Hematopoietic multipotent progenitor cell treated with erythropoietin and hydrocortisone succinate and interleukin-3 and kit ligand, for 15 days (in vitro differentiated cells): ENCODE measurements at regions not wholly inside any gene's neighbourhood (a gene's known extent, or its start where the extent isn't known, plus 50 kb on each side); places are given as distances from the start of the nearest gene placed in this dataset.
"Not testable (repeated sequence)": the region's sequence is repeated elsewhere in the genome, so short reads cannot be mapped to it uniquely, and the experiment has no call there.

Source experiments
- DNase-seq: peaks from one replicate; pipeline ENCODE4 v3.0.0-alpha.2; 2015; ENCODE audit warnings: low spot score

DNA sequence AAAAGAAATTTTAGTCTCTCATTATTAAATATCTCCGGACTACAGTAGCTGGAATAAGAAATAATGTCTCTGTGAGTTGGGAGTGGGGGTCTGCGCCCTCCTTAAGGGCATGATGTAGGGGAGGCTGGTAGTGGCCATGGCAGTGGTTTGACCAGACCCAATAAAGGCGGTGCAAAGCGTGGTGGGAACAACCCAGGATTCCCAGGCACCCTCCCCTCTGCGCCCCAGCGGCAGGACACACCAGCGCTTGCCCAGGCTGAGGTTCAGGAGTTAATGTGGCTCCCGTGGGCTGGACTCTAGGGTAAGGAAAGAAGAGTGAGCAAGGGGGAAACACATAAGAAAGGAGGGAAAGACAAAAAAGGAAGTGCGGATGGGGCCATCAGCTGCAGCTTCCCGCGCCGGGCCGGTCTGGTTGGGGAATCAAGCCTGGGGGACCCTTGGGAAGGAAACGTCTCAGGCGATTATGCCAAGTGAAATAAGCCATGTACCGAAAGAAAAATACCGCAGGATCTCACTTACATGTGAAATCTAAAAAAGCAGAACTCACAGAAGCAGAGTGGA, 157.5 kb upstream of the SMIM31 start:
- no peak for DNase-seq

DNA sequence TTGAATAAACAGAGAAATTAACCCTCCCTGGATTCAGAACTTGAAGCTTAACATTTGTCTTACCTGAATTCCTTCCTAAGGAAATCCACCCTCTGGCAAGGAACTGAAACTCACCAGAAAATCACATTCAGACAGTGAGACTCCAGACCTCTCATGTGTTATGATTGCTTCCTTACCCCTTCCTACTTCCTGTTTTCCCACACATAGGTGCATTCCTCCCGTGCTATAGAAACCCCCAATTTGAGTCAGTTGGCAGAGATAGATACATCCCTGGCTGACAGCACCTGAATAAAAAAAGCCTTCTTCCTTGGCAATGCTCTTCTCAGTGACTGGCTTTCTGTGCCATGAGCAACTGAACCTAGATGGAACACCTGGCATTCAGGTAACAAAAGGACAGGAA, 157.0 kb upstream of the SMIM31 start:
- no peak for DNase-seq

DNA sequence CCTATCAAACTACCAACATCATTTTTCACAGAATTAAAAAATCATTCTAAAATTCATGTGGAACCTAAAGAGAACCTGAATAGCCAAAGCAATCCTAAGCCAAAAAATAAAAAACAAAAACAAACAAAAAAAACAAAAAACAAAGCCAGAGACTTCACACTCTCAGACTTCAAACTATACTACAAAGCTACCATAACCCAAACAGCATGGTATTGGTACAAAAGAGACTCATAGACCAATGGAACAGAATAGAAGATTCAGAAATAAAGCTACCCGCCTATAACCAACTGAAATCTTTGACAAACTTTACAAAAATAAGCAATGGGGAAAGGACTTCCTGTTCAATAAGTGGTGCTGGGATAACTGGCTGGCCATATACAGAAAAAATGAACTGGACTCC, 152.3 kb upstream of the SMIM31 start:
- DNase-seq = no peak

DNA sequence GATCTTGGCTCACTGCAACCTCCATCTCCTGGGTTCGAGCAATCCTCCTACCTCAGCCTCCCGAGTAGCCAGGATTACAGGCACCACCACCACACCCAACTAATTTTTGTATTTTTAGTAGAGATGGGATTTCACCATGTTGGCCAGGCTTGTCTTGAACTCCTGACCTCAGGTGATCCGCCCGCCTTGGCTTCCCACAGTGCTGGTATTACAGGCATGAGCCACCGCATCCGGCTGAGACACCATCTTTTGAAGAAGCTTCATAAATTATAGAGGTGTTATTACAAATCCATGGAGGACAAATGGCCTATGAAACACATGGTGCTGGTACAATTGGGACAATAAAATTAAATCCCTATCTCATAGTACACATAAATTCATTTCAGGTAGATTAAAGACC, 148.1 kb upstream of the SMIM31 start:
- not testable (repeated sequence) for DNase-seq

DNA sequence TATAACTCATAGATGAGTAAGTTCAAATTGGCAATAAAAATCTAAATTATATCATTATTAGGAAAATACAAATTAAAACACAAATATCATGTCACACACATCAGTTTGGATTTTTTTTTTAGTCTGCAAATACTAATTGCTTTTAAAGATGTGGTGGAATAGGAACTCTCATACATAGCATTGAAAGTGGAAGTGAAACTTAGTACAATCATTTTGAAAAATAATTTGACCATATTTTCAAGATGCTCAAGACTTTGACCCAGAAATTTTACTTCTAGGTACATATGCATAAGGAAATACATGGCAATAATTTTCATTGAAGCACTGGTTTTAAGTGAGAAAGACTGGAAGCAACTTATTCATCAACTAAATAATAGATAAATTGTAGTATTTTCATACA, 147.5 kb upstream of the SMIM31 start:
- no peak for DNase-seq

DNA sequence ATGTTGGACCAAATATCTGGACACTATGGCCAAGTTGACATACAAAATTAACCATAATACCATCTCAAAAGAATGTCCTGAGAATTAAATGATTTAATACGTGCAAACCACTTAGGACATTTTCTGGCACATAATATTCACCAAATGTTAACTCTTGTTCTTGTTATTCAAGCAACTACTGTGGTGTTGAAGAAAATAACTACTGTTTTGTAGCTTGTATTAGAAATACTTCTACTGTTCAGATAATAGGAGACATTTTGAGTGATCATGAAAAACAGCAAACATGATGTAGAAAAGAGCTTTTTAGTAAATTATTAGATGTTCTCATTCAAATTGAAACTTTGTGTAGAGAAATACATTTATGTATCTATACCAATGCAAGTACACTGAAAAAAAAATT, 140.7 kb upstream of the SMIM31 start:
- no peak for DNase-seq

DNA sequence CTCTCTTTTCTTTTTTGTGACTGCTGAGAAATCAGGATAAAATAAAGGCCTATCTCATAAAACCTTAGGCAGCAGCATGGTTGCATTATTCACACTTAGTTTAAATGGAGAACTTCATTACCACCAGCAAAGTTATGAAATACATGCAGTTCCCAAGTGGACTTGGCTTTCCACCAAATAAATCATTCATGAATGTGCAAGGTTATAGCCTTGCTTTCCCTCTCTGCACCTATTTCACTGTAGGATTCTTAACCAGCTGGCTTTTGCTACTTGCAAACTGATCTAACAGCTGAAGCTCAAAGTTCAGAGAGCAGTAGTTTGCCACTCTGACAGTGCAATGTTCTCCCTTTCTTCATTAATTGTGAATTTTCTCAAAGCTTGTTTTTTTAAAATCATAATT, 140.1 kb upstream of the SMIM31 start:
- DNase-seq = no peak

DNA sequence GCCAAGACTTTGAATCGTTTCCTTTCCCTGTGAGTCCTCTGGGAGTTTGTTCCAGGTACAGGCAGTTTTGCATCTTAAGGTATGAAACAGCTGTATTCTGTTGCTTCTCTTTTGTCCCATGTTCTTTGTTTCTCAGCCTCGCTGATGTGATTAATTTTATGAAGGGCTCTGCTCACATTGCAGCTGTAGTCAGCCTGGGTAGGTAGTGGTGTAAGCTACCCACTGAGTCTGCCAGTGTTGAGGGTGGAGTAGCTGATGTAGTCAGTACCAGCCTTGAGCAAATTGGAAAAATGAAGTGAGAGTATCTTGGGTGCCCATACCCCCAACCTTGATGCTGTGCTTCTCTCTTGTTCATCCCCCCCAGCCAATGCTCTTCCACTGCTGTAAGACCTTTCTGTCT, 139.6 kb upstream of the SMIM31 start:
- no peak for DNase-seq

DNA sequence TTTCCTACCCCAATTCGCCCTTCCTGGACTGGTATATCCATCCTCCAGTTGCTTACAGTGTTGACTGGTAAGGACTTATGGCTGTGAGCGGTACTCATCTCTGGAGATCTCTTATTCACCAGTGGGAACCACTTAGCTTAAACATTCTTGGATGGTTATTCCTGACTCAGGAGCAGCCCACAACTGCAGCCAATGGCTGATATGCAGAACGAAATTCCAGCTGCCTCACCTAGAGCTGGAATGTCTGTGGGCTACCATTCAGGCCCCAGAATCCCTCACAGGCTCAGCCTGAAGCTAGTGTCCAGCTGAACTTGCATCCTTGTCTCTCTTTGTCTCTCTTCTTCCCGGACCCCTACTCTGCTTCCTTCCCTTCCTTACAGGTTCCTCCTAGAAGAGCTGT, 138.9 kb upstream of the SMIM31 start:
- no peak for DNase-seq

DNA sequence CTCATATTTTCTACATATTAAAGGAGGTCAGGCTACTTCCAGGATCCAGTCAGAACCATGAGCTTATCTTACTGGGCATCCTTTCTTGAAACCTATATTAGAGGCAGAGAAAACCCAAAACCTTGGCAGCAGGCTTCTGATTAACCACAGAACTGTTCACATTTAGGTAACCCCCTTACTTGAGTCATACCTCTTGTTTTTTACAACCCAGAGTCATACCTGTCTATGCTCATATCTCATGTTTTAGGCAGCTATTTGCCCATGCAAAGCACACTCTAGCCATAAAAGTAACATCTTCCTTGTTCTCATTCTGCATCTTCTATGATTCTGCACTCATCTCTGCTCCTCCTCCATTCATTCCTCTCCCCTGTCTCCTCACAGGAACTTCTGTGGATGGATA, 138.0 kb upstream of the SMIM31 start:
- no peak for DNase-seq

DNA sequence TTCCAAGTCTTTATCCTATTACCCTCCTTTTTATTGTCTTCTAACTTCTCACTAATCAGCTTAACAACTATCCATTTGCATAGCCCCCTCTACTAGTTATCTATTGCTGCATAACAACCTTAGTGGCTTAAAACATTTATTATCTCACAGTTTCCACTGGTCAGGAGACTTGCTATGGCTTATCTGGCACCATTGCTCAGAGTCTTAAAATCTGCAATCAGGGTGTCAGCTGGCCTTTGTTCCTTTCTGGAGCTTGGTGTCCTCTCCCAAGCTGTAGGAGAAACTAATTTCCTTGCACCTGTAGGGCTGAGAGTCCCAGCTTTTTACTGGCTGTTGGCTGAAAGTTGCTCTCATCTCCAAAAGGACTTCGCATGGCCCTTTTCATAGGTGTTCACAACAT, 137.0 kb upstream of the SMIM31 start:
- no peak for DNase-seq

DNA sequence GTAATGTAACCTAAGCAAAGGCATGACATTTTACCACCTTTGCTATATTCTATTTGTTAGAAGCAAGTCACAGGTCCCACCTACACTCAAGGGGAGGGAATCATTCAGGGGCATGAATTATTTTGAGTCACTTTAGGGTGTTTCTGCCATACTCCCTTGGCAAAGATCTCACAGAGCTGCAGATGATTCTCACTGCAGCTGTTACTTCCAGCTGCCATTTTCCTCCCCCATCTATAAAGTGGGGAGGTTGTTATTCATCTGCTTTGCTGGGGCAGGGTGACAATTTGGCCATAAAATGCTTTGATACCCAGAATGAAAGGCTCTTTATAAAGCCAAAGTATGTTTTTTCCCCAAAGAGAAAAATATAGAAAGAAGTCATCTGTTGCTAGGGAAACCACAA, 136.5 kb upstream of the SMIM31 start:
- DNase-seq = no peak

DNA sequence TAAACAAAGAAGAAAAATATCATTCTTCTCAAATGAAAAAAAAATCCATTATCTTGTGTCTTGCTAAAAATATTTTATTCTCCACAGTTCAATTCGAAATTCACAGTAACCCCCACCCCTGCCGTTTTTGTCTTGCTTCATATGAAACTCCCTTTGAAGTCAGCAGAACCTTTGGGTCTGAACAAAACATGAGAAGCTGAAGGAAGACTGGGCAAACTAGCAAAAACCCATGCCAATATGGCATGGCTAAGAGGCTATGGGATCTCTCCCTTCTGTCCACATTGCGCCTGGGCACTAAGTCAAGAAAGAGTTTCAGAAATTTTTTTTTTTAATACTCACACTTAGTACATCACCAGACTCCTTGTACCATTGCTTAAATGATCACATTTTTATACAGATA, 136.0 kb upstream of the SMIM31 start:
- no peak for DNase-seq

DNA sequence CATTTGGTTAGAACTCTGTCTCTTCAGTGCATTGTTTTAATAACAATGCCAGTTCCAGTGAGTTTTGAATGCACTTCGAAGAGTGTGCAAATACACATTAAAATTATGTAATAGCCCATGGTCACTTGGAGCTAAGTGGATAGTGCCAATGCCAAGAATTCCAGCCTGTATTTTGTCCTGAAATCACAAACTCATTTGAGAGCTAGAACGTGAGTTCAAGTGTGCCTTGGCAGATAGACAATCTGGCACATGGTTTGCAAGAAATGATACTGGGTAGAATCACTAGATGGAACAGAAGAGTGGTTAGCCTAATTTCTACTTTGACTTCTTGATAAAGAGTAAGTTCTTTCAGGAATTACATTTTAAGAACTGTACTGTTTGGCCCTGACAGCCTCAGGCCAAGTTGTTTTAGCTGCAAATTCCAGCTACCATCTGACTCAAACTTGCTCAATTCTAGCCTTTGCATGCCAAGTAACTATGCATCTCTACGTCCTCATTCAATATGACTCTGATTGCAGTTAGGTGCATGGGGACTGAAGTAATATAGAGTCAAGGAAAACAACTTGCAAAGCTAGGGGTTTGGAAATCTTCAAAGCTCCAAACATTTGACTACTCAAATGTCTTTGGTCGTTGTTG, 131.9 kb upstream of the SMIM31 start:
- no peak for DNase-seq

DNA sequence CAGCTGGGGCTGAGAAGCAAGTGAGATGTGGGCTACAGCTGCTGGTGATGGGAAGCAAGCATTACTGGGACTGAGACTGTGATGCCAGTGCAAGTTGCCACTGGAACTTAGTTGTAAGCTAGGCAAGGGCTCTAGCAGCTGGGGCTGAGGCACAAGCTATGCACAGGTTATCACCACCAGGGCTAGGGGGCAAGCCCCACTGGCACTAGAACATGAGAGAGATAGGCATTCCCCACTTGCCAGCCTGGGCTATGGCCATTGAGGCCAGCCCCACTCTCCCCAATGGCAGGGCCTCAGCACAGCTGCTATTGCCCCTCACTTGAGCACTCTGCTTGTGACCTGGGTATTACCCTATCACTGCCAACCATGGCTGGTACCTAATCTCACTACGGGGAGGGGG, 130.8 kb upstream of the SMIM31 start:
- DNase-seq = no peak

DNA sequence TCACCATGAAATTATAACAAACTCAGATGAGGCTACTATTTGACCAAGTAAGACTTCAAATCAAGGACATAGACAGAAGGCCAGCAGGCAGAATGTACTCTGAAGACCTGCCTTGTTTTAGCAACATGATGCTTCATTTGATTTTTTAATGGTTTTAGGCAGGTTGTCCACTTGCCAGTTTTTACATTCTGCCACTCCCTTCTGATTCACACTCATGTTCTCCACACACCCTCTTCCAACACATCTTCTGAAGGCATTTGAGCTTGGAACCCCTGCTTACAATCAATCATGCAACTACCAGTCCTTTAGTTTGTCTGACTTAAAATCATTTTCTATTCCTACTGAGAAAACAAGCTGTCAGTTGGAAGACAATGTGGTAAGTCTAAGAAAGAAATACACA, 114.9 kb upstream of the SMIM31 start:
- DNase-seq = no peak

DNA sequence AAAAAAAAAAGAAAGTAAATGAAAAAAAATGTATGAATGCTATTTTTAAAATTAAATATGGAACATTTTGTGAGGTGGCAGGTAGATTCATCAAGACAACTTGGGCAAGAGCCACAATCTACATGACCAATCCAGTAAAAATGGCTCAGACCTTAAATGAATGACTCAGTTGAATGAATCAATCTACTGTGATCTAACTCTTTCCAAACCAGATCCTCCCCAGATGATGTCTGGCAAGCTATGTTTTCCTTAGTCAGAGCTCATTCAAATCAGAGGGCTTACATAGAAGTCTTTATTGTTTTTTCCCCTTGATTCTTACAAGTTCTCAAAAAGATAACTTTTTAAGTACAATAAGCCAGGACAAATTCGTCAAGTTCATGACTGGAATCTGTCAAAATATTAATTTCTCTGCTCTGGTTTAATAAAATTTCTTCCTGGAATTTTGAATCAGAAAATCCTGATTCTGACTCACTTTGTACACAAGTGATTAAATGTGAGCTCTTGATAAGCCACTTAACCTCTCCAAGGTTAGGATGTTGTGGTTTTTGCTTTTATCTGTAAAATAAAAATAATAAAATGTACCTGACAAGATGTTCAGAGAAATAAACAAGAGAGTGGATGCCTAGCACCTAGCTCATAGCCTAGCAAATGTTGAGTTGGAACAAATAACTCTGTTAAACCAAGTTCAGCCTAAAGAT, 105.6 kb upstream of the SMIM31 start:
- DNase-seq = no peak

DNA sequence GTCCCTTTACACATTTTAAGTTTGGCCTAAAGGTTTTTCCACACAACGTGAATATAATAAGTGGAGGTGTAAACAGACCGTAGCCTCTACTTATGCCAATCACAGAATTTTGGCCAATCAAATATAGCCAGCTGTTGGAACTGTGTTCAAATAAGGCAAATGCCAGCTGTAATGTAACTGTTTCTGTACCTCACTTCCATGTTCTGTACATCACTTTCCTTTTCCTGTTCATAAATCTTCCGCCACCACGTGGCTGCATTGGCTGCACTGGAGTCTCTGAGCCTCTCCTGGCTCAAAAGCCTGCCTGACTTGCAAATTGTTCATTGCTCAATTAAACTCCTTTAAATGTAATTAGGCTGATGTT, 105.1 kb upstream of the SMIM31 start:
- DNase-seq = no peak

DNA sequence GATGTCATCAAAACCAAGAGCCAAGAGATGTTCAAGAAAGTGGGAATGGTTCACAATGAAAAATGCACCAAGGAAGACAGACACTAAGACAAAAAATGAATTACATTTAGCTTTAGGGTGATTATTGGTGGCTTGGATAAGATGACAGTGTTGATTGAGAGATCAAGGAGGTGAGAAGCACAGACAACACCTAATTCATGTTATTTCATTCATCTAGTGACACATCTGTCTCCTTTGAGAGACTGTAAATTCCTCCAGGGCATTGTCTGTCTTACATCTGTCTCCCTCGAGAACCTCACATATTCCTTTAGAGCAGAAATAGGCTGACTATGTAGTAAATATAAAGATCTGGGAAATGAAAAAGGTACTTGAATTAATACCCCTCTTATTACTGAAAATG, 94.2 kb upstream of the SMIM31 start:
- DNase-seq = no peak

DNA sequence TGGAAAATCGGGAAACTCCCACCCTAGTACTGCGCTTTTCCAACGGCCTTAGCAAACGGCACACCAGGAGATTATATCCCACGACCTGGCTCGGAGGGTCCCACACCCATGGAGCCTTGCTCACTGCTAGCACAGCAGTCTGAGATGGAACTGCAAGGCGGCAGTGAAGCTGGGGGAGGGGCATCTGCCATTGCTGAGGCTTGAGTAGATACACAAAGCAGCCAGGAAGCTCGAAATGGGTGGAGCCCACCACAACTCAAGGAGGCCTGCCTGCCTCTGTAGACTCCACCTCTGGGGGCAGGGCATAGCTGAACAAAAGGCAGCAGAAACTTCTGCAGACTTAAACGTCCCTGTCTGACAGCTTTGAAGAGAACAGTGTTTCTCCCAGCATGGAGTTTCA, 77.8 kb upstream of the SMIM31 start:
- DNase-seq = not testable (repeated sequence)

DNA sequence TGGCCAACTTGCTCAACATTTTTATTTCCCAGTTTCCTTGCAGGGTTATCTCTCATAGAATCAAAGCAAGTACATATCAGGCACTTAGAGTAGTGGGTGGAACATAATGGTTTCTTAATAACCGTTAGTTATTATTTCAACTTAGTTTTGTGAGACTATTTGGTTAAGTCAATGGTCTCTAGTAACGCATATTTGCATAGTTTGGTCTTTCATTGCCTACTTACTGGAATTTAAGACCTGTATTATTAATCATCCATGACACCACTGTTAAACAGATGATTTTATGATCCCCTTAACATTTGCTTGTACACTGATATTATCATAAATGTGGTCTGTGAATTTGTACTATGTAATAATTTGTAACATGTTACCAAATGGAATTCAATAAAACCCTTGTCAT, 70.9 kb upstream of the SMIM31 start:
- no peak for DNase-seq

DNA sequence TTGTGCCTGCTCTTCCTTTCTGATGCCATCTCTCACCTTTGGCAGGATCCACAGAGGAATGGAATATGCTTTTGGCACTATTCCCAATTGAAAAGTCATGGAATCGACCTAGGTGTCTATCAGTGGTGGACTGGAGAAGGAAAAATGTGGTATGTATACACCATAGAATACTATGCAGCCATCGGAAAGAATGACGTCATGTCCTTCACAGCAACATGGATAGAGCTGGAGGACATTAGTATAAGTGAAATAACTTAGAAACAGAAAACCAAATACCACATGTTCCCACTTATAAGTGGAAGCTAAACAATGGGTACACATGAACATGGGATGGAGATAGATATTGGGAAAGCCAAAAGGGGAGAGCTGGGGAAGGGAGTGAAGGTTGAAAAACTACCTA, 58.3 kb upstream of the SMIM31 start:
- DNase-seq = no peak

DNA sequence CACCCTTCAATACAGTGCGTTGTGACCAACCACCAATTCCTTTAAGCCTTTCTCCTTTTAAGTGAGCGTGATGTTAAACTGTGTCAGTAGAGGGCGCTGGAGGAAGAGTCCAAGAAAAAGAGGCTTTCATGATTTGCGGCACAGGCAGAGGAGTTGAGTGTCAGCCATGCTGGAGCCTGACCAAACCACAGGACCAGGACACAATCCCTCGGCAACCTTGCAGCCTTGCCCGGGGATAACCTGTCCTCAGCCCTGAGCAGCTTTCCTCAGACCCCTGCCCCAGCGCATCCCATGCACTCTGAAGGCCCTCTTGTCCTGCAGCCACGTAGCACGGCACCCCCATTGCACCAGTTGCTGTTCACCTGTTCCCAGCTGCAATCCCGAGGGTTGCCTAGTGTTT, 53.5 kb upstream of the SMIM31 start:
- peak; percentile 4 for DNase-seq

DNA sequence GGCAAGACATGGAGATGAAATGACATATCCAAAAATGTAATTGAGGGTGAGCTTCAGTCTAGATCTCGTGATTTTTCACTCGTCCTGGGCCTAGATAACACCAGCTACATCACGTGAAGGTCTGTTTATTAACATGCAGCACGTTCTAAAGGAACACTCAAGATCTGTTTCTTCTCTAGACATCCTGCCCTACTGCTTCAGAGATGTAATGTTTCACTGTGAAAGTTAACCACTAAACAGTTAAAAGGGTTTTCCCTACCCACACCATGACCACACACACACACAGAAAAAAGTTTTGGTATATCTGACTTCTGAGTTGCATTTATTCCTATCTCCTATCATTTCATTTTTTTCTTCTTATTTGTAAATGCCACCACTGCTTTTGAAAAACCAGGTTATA, 52.3 kb upstream of the SMIM31 start:
- no peak for DNase-seq
